NCI-H146 treated with DMSO at 0.1 percent for 48 hours (cell line): ENCODE measurements at regions not wholly inside any gene's neighbourhood (a gene's known extent, or its start where the extent isn't known, plus 50 kb on each side); places are given as distances from the start of the nearest gene placed in this dataset.
"Not testable (repeated sequence)": the region's sequence is repeated elsewhere in the genome, so short reads cannot be mapped to it uniquely, and the experiment has no call there.

Experiments used
- DNase-seq: peaks from one replicate; lab custom pipeline; 2025; ENCODE audit not compliant: unreplicated experiment; lab: John Stamatoyannopoulos, UW

DNA sequence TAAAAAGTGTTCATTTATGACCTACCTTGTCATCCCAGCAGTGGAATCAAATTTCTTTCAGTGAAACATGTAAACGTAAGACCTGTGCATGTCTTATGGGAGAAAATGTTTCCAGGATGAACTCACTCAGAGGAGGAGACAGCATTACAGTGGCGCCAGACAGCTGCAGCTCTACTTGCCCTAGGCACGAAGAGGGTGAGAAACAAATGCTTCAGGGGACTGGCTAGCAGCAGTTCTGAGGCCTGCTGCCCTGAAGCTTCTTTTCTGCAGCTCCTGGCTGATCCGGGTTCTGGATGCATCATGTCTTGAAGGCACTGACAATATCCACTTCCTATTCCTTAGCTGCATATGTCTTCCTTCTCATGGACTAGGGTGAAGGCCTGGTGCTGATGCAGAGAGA, 120.2 kb downstream of the QRSL1 start:
- peak; percentile 58 for DNase-seq

DNA sequence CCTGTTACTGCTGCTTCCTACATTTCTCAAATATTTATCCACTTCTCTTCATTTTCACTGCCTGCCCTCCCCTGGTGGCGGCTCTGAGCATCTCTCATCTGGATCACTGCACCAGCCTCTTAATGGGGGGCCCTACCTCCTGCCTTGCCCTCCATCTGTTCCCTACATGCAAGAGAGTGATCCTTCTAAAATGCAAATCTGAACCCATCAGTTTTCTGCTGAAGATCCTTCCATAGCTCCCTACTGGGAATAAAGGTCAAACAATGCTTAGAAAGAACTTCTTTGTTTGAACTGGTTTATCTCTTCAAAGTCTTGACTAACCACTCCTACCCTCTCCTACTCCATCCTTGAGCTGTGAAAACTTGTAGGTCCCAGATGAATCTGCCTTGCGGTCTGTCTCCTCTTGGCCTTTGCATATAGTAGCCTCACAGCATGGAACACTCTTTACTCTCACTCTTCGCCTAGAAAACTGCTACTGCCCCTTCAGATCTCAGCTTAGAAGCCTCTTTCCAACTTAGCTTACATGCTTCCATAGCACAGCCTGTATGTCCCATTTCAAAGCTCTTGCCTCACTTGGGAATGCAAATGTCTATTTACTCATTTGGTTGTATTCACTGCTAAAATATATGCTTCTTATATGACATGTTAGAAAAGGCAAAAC, 119.3 kb downstream of the QRSL1 start:
- peak; percentile 40 for DNase-seq

DNA sequence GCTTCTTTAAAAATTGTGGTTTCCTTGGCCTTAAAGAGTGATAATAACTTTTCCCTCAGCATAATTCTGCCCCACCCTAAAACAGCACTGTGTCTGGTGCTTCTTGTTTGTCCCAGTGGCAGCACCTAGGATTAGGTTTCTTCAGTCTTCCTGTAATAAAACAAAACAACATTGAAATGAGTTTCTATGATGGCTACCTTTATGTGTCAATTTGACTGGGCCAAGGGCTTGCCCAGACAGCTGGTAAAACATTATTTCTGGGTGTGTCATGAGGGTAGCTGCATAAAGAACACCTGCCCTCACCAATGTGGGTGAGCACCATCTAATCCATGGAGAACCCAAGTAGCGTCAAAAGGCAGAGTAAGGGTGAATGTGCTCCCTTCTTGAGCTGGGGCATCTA, 117.8 kb downstream of the QRSL1 start:
- DNase-seq = peak; percentile 62

- DNase-seq = peak; percentile 44
Observed at GRCh38 chr6:106746652-106747051, 117.3 kb downstream of the QRSL1 start.

- DNase-seq = peak; percentile 76
Observed at GRCh38 chr6:106745824-106746582, 116.6 kb downstream of the QRSL1 start.

DNA sequence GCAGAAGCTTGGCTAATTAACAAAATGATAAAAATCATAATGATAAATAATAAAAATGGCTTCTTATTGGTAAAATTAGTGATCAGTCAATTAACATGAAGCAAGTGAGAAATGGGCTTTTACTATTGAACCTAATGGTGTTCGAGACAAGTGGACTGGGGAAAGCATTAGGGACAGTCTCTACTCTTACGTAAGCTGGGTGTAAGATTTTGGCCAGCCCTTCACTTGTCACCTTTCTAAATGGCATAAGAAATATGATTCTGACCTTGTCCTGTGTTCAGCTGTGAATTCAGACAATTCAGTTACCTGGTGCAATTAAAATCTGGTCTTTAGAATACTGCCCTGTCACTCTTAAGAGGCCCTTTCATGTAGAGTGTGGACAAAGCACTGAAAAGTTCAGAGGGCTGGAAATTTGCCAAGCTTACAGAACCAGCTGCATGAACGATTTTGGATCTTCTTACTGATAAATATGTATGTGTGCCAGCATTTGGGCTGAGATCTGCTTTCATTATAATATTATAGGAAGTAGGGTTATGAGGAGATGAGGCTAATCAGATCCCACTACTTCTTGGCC, 115.9 kb downstream of the QRSL1 start:
- DNase-seq = peak; percentile 65

GRCh38 chr6:106744781-106745180, 115.4 kb downstream of the QRSL1 start:
- DNase-seq = no peak

GRCh38 chr6:106744029-106744428, 114.7 kb downstream of the QRSL1 start:
- not testable (repeated sequence) for DNase-seq

GRCh38 chr6:106743612-106744011, 114.2 kb downstream of the QRSL1 start:
- peak; percentile 15 for DNase-seq

DNA sequence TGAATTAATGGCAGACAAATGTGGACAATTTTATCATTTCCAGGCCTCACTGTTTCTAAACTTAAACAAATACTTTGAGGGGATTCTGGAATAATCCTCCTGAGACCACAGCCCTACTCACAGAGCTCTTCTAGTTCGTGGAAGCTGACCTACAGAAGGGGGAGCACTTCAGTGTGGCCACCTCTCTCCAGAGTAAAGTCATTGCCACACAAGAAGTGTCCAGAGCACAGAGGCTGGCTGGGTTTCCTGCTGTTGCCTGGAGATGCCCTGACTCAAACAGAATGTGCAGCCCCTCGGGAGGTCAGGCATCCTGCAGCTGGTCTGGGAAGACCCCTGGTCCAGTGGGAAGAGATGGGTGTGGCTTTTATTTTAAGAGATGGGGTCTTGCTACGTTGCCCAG, 110.9 kb downstream of the QRSL1 start:
- DNase-seq = no peak

DNA sequence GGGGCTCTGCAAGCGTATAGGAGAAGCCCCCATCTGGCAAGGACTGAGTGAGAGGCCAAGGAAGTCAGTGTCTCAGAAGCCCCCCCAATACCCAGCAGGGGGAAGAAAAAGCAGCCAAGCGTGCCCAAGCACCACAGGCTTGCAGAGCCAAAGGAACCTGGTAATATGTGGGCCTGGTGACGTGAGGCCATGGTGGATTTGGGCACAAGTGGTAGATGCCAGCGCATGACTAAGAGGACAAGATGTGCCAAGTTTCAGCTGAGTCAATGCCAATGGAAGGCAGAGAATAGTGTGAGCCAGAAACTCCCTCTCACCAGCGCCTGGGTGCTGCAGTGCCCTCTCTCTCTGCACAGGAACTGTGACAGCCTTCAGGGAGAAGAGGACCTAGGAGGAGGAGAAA, 110.0 kb downstream of the QRSL1 start:
- DNase-seq = no peak

DNA sequence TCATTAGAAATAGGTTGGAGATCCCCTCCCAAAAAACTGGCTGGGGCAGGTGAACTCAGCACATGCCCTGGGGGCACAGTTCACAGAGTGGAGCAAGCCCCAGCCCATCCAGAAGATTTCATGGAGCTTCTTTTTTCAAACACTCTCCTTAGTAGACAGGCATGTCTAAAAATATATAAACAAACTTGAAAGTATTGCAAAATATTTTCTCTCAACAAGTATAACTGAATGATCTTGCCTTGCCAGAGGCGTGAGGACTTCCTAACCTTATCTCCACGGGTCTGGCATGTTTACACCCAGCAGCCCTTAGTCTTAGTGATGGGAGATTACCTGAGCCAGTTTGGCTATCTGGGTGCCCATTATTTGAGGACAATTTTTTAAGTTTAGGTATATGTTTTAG, 107.1 kb downstream of the QRSL1 start:
- DNase-seq = no peak

DNA sequence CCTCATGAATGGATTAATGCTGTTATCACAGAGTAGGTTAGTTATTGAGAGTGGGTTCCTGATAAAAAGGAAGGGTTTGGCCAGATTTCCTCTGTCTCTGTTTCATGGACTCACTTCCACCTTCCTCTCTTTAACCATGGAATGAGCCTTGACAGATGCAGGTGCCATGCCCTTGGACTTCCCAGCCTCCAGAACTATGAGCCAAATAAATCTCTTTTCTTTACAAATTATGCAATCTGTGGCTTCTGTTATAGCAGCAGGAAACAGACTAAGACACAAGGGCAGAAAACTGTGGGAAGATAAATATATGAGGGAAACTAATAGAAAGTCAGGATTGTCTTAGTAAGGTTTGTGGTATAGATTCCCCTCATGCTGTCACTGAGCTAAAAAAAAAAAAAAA, 106.5 kb downstream of the QRSL1 start:
- no peak for DNase-seq

GRCh38 chr6:106735136-106735633, 105.8 kb downstream of the QRSL1 start:
- no peak for DNase-seq

GRCh38 chr6:106733386-106733785, 104.0 kb downstream of the QRSL1 start:
- DNase-seq = no peak

DNA sequence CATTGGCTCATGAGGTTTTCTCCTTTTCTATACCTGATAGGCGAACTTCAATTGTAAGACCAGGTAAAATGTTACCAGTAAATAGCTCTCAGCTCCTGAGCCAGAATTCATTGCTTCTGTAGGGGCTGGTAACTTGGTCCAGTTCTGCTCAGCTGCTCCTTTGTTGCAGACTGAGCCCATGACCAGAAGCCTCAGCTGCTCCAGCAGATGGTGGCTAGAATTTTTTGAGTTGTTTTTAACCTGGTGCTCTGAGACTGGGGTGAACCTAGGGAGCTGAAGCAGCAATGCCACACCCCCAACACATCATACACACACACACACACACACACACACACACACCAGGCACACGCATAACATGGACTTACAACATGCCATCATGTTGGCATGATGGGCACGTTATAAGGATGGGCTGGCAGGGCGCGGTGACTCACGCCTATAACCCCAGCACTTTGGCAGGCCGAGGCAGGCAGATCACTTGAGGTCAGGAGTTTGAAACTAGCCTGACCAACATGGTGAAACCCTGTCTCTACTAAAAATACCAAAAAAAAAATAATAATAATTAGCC, 103.1 kb downstream of the QRSL1 start:
- DNase-seq = no peak

GRCh38 chr6:106731843-106732160, 102.4 kb downstream of the QRSL1 start:
- no peak for DNase-seq

DNA sequence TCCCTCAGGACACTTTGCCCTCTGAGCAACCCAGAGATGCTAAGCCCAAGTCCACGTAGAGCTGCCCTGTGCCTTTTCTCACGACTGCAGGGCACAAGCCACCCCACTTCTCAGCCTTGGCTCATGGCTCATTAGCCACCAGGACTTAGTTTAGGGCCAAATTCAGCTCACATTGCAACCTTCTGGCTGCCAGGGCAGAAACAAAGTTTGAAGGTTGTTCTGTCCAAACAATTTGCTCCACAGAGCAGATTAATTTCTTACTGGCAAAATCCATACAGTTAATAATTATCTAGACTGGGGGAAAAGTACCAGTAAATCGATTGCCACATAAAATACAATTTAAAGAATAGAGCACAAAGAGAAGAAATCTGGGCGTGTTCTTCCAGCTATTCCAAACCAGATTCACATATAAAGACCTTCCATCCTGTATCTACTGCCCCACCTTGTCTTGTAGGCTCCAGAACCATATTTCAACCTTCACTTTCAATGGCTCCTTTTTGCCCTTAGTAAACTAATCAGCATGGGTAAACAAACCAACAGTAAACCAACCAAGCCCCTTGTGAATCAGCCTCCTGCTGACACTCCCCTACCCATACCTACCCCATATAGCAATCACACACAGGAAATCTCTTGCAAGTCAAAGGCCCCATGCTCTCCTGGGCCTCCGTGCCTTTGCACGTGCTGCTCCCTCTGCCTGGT, 101.9 kb downstream of the QRSL1 start:
- DNase-seq = no peak

- DNase-seq = no peak
Observed at GRCh38 chr6:106730718-106731117, 101.3 kb downstream of the QRSL1 start.

DNA sequence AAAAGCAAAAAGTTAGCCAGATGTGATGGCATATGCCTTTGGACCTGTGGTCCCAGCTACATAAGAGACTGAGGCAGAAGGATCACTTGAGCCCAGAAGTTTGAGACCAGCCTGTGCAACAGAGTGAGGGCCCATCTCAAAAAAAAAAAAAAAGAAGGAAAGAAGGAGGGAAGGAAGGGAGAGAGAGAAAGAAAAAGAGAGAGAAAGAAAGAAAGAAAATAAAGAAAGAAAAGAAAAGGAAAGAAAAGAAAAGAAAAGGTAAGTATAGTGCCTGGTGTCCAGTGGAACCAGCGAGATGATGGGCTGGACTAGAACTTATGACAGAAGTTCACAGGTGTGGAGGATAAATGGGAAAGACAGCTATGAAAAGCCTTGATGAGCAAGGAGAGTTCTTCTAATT, 100.9 kb downstream of the QRSL1 start:
- DNase-seq = no peak

- no peak for DNase-seq
Observed at GRCh38 chr6:106729841-106730240, 100.5 kb downstream of the QRSL1 start.
